Fibroblast of mammary gland (primary cell): ENCODE measurements at regions not wholly inside any gene's neighbourhood (a gene's known extent, or its start where the extent isn't known, plus 50 kb on each side); places are given as distances from the start of the nearest gene placed in this dataset.

Experiments
- DNase-seq: peaks from one replicate; pipeline ENCODE4 v3.0.0-alpha.2; 2010; ENCODE audit warnings: low read depth
- H3K4me3 ChIP-seq: 2 replicates; pipeline ENCODE4 v1.5.1; 2011; ENCODE audit warnings: low read depth, mild to moderate bottlenecking, low read length, moderate library complexity; ENCODE audit not compliant: control insufficient read depth
- CTCF ChIP-seq: conservative IDR thresholded peaks from 2 replicates; pipeline ENCODE4 v1.5.1; 2011; ENCODE audit warnings: low read depth, low read length, inconsistent platforms; ENCODE audit not compliant: control insufficient read depth, insufficient read depth

- H3K4me3 ChIP-seq = no peak overlapping the region
- no peak for TF ChIP-seq CTCF
- no peak for DNase-seq
These were observed 62.8 kb upstream of the ALG10B start for GRCh38 chr12:38253778-38254177.

GRCh38 chr12:38258411-38258810 is 58.2 kb upstream of the ALG10B start:
- no peak for TF ChIP-seq CTCF
- H3K4me3 ChIP-seq = no peak overlapping the region
- DNase-seq = no peak
